Smooth muscle cell (in vitro differentiated cells): ENCODE measurements at regions not wholly inside any gene's neighbourhood (a gene's known extent, or its start where the extent isn't known, plus 50 kb on each side); places are given as distances from the start of the nearest gene placed in this dataset.
A peak's percentile ranks its signal among the peaks of the same experiment; 100 is the strongest.

Experiments
- DNase-seq: peaks from one replicate; lab custom pipeline; 2025; ENCODE audit not compliant: unreplicated experiment; lab: John Stamatoyannopoulos, UW
- H2AFZ ChIP-seq: fragments of 200-600 bp; sonication (generic); 2 replicates; pipeline ENCODE4 v1.6.0; 2016; ENCODE audit warnings: antibody characterized with exemption, low read depth, mild to moderate bottlenecking
- H3F3A ChIP-seq: fragments of 200-600 bp; sonication (generic); 2 replicates; pipeline ENCODE4 v1.6.0; 2017; ENCODE audit warnings: antibody characterized with exemption, low read depth
- H3K27ac ChIP-seq: fragments of 200-600 bp; sonication (generic); 2 replicates; pipeline ENCODE4 v1.5.1; 2016; ENCODE audit warnings: low read depth, mild to moderate bottlenecking
- H3K27me3 ChIP-seq: fragments of 200-600 bp; sonication (generic); 2 replicates; pipeline ENCODE4 v1.6.1; 2016; ENCODE audit warnings: low read depth, mild to moderate bottlenecking
- H3K36me3 ChIP-seq: fragments of 200-600 bp; sonication (generic); 2 replicates; pipeline ENCODE4 v1.5.1; 2016; ENCODE audit warnings: low read depth
- H3K4me1 ChIP-seq: fragments of 200-600 bp; sonication (generic); 2 replicates; pipeline ENCODE4 v1.5.1; 2016; ENCODE audit warnings: low read depth
- H3K4me2 ChIP-seq: fragments of 200-600 bp; sonication (generic); 2 replicates; pipeline ENCODE4 v1.6.0; 2016; ENCODE audit warnings: mild to moderate bottlenecking
- H3K4me3 ChIP-seq: fragments of 200-600 bp; sonication (generic); 2 replicates; pipeline ENCODE4 v1.5.1; 2016; ENCODE audit warnings: mild to moderate bottlenecking
- H3K79me2 ChIP-seq: fragments of 200-600 bp; sonication (generic); 2 replicates; pipeline ENCODE4 v1.6.0; 2016; ENCODE audit warnings: low read depth, mild to moderate bottlenecking
- H3K9ac ChIP-seq: fragments of 200-600 bp; sonication (generic); 2 replicates; pipeline ENCODE4 v1.6.0; 2016; ENCODE audit warnings: low read depth
- H3K9me3 ChIP-seq: fragments of 200-600 bp; sonication (generic); replicated peaks from 2 replicates; pipeline ENCODE4 v1.5.1; 2016; ENCODE audit warnings: low read depth
- H4K20me1 ChIP-seq: fragments of 200-600 bp; sonication (generic); 2 replicates; pipeline ENCODE4 v1.6.0; 2016; ENCODE audit warnings: low read depth
- WGBS: methylation state at CpG from one replicate; pipeline ENCODE4 v1.1.7; 2016; ENCODE audit warnings: low lambda C conversion rate; 5-methylcytosine and 5-hydroxymethylcytosine counted together
- TF ChIP-seq, protein P1 (sequence below): fragments of 200-600 bp; sonication (generic); IDR thresholded peaks from 2 replicates; pipeline ENCODE4 v1.5.1; 2017; ENCODE audit warnings: borderline replicate concordance, mild to moderate bottlenecking, antibody characterized with exemption; ENCODE audit not compliant: insufficient read depth, poor library complexity, severe bottlenecking

- H3K36me3 ChIP-seq = no peaks in the 10 kb centered on the region
- no peak overlapping the region for H3K9ac ChIP-seq
- no peak overlapping the region for H3K27ac ChIP-seq
- TF ChIP-seq, protein P1, sequence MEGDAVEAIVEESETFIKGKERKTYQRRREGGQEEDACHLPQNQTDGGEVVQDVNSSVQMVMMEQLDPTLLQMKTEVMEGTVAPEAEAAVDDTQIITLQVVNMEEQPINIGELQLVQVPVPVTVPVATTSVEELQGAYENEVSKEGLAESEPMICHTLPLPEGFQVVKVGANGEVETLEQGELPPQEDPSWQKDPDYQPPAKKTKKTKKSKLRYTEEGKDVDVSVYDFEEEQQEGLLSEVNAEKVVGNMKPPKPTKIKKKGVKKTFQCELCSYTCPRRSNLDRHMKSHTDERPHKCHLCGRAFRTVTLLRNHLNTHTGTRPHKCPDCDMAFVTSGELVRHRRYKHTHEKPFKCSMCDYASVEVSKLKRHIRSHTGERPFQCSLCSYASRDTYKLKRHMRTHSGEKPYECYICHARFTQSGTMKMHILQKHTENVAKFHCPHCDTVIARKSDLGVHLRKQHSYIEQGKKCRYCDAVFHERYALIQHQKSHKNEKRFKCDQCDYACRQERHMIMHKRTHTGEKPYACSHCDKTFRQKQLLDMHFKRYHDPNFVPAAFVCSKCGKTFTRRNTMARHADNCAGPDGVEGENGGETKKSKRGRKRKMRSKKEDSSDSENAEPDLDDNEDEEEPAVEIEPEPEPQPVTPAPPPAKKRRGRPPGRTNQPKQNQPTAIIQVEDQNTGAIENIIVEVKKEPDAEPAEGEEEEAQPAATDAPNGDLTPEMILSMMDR = no peak
- H3K4me1 ChIP-seq = peaks cover 14% of the 10 kb centered on the region
- H3K4me2 ChIP-seq = no peak overlapping the region
- no peaks in the 10 kb centered on the region for H3K79me2 ChIP-seq
- H2AFZ ChIP-seq = peak overlapping the region; percentile 50
- DNase-seq = no peak
- no peaks in the 10 kb centered on the region for H3F3A ChIP-seq
- no peaks in the 10 kb centered on the region for H3K27me3 ChIP-seq
- no peaks in the 10 kb centered on the region for H4K20me1 ChIP-seq
- no peaks in the 10 kb centered on the region for H3K9me3 ChIP-seq
- WGBS = 89% methylated on average over 2 of the region's 2 CpGs
- no peak overlapping the region for H3K4me3 ChIP-seq
Measured at GRCh38 chr4:158005021-158005420, 167.8 kb downstream of the GASK1B start.

DNA sequence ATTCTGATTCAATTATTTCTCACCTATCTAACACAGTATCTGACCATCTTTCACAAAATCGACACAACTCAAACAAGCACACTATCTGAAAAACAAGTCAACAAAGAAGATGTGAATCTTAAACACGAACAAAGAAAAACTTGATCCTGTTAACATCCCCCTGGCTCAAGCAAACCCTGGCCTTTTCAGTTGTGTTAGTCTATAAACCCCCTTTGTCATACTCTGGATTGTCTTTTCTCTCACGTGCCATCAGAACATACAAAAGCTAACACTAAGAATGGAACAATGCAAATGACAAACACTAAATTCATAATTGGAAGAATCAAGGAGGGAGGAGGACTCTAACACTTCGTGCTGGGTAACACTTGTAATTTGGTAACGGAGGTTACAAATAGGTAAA lies 168.7 kb downstream of the GASK1B start:
- no peak overlapping the region for H3K4me3 ChIP-seq
- TF ChIP-seq, protein P1 = no peak
- H3K9me3 ChIP-seq = no peaks in the 10 kb centered on the region
- H3K27ac ChIP-seq = no peak overlapping the region
- H3K27me3 ChIP-seq = no peaks in the 10 kb centered on the region
- H3K4me1 ChIP-seq = peaks cover 14% of the 10 kb centered on the region
- H3K79me2 ChIP-seq = no peaks in the 10 kb centered on the region
- H3K4me2 ChIP-seq = no peak overlapping the region
- no peak overlapping the region for H3K9ac ChIP-seq
- no peaks in the 10 kb centered on the region for H3K36me3 ChIP-seq
- no peaks in the 10 kb centered on the region for H4K20me1 ChIP-seq
- H2AFZ ChIP-seq = peak overlapping the region; percentile 50
- H3F3A ChIP-seq = no peaks in the 10 kb centered on the region
- WGBS = 85% methylated on average over 5 of the region's 5 CpGs
- DNase-seq = no peak

DNA sequence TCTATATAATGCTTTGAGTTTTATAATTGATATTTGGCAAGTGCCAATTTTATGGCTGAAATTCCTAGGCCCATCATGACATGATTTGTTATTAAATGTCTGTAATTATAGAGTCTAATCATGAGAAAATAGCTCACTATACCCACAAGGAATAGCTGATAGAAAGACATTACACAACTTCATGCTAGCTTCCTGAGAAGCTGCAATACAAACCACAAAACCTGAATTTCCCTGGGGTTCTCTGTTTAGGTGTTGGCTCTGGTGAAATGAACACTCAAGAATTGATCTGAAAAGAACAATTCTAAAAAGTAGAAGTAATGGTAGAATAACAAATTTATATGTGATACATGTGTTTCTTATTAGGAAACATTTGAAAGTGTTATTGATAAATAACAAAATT lies 169.6 kb downstream of the GASK1B start:
- H3K4me2 ChIP-seq = no peak overlapping the region
- H2AFZ ChIP-seq = no peak overlapping the region
- H3K27me3 ChIP-seq = no peaks in the 10 kb centered on the region
- no peak overlapping the region for H3K4me3 ChIP-seq
- no peak overlapping the region for H3K27ac ChIP-seq
- no peaks in the 10 kb centered on the region for H3K36me3 ChIP-seq
- no peaks in the 10 kb centered on the region for H3K79me2 ChIP-seq
- TF ChIP-seq, protein P1 = no peak
- no peaks in the 10 kb centered on the region for H3F3A ChIP-seq
- no peak for DNase-seq
- H3K4me1 ChIP-seq = peaks cover 14% of the 10 kb centered on the region
- H3K9me3 ChIP-seq = no peaks in the 10 kb centered on the region
- H3K9ac ChIP-seq = no peak overlapping the region
- H4K20me1 ChIP-seq = no peaks in the 10 kb centered on the region

DNA sequence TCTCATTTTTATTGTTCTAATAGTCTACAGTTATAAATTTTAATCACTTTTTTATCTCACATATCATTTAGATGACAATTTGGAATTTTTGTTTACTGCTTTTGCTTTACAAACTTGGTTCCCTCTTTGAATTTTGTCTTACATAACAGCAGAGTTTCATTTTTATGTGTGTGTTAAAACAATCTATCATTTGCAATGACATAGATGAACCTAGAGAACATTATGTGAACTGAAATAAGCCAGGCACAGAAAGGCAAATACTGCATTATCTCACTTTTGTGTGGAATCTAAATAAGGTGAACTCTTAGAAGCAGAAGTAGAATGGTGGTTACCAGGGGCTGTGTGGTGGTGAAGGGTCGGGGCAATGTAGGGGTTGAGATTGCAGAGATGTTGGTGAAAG lies 170.7 kb downstream of the GASK1B start:
- Histone ChIP-seq H3K9me3 (no peaks in the 10 kb centered on the region), H3K27me3 (no peaks in the 10 kb centered on the region), H3K4me3 (no peak overlapping the region), H3K79me2 (no peaks in the 10 kb centered on the region), H4K20me1 (no peaks in the 10 kb centered on the region), H3F3A (no peaks in the 10 kb centered on the region), H2AFZ (peak overlapping the region; percentile 38), H3K4me2 (no peak overlapping the region), H3K9ac (no peak overlapping the region), H3K4me1 (peaks cover 14% of the 10 kb centered on the region), H3K36me3 (no peaks in the 10 kb centered on the region), H3K27ac (no peak overlapping the region)
- 97% methylated on average over 1 of the region's 1 CpG for WGBS
- TF ChIP-seq, protein P1 = no peak
- DNase-seq = no peak
